Uterus (tissue), 2 donors: ENCODE measurements at regions not wholly inside any gene's neighbourhood (a gene's known extent, or its start where the extent isn't known, plus 50 kb on each side); places are given as distances from the start of the nearest gene placed in this dataset.

Source experiments
- CTCF ChIP-seq, 4 experiments: fragments of 200-600 bp in 2 of 4; fragments of 450-650 bp in 2 of 4; sonication (generic) in 2 of 4; IDR thresholded peaks; one replicate each; pipeline ENCODE4 v1.5.1; 2016 to 2019; ENCODE audit warnings: antibody characterized with exemption in 4 of 4, mild to moderate bottlenecking in 2 of 4, moderate library complexity in 1 of 4
- POLR2A ChIP-seq, 2 donors: fragments of 450-650 bp; IDR thresholded peaks; one replicate each; pipeline ENCODE4 v1.6.1; 2016; ENCODE audit warnings: antibody characterized with exemption in 2 of 2, mild to moderate bottlenecking in 1 of 2, moderate library complexity in 1 of 2

- TF ChIP-seq CTCF (IDR thresholded peaks at IDR 0.05) (no peak), POLR2A (IDR thresholded peaks at IDR 0.05) (no peak)
Observed at GRCh38 chr13:78198821-78199220, 280.2 kb upstream of the EDNRB start.
